Endodermal cell (in vitro differentiated cells): ENCODE measurements at regions not wholly inside any gene's neighbourhood (a gene's known extent, or its start where the extent isn't known, plus 50 kb on each side); places are given as distances from the start of the nearest gene placed in this dataset.
"Not testable (repeated sequence)": the region's sequence is repeated elsewhere in the genome, so short reads cannot be mapped to it uniquely, and the experiment has no call there.

Experiments used
- DNase-seq: peaks from one replicate; pipeline ENCODE4 v3.0.0-alpha.2; 2017
- H3K27ac ChIP-seq: 2 replicates; pipeline ENCODE4 v1.5.1; 2013; ENCODE audit warnings: mild to moderate bottlenecking, low read depth, low read length, moderate library complexity
- H3K27me3 ChIP-seq: 2 replicates; pipeline ENCODE4 v1.6.1; 2013; ENCODE audit warnings: mild to moderate bottlenecking, low read length, moderate library complexity; ENCODE audit not compliant: insufficient read depth, control insufficient read depth, poor library complexity, severe bottlenecking
- H3K36me3 ChIP-seq: 2 replicates; pipeline ENCODE4 v1.7.0; 2013; ENCODE audit warnings: mild to moderate bottlenecking, low read length, moderate library complexity; ENCODE audit not compliant: control insufficient read depth, insufficient read depth
- H3K4me1 ChIP-seq: one replicate; pipeline ENCODE4 v1.7.0; 2013; ENCODE audit warnings: low read length; ENCODE audit not compliant: control insufficient read depth, insufficient read depth
- H3K4me3 ChIP-seq: 2 replicates; pipeline ENCODE4 v1.5.1; 2013; ENCODE audit warnings: mild to moderate bottlenecking, low read length, moderate library complexity
- H3K9ac ChIP-seq: 2 replicates; pipeline ENCODE4 v1.6.1; 2013; ENCODE audit warnings: mild to moderate bottlenecking, low read length, moderate library complexity; ENCODE audit not compliant: poor library complexity, severe bottlenecking; ENCODE audit errors: extremely low read depth
- H3K9me3 ChIP-seq: 2 replicates; pipeline ENCODE4 v1.6.1; 2013; ENCODE audit warnings: mild to moderate bottlenecking, low read length, moderate library complexity; ENCODE audit not compliant: control insufficient read depth
- H3K27ac Mint-ChIP-seq: 2 replicates; pipeline ENCODE4 v1.8.0; 2020; ENCODE audit warnings: mixed read lengths
- H3K27me3 Mint-ChIP-seq: 2 replicates; pipeline ENCODE4 v1.8.0; 2021; ENCODE audit warnings: mild to moderate bottlenecking, mixed read lengths; ENCODE audit not compliant: insufficient read depth
- H3K36me3 Mint-ChIP-seq: 2 replicates; pipeline ENCODE4 v1.8.0; 2020; ENCODE audit warnings: low read depth, mixed read lengths
- H3K4me1 Mint-ChIP-seq: 2 replicates; pipeline ENCODE4 v1.8.0; 2020; ENCODE audit warnings: mixed read lengths
- H3K4me3 Mint-ChIP-seq: 2 replicates; pipeline ENCODE4 v1.8.0; 2020; ENCODE audit warnings: mild to moderate bottlenecking, moderate library complexity, mixed read lengths
- H3K9me3 Mint-ChIP-seq: 2 replicates; pipeline ENCODE4 v1.8.0; 2020; ENCODE audit warnings: mild to moderate bottlenecking, mixed read lengths
- WGBS, 2 experiments: methylation state at CpG; one replicate each; pipeline versions ENCODE4 v1.1.5 to v1.1.7; 2013; ENCODE audit warnings: missing lambda C conversion rate in 2 of 2, mixed read lengths in 1 of 2; ENCODE audit not compliant: insufficient coverage in 1 of 2, insufficient read length in 1 of 2; 5-methylcytosine and 5-hydroxymethylcytosine counted together
- TF ChIP-seq, protein P1 (sequence below): fragments of 200-600 bp; sonication (generic); conservative IDR thresholded peaks from 2 replicates; pipeline ENCODE4 v1.5.0; 2021; ENCODE audit warnings: antibody characterized with exemption, mild to moderate bottlenecking

DNA sequence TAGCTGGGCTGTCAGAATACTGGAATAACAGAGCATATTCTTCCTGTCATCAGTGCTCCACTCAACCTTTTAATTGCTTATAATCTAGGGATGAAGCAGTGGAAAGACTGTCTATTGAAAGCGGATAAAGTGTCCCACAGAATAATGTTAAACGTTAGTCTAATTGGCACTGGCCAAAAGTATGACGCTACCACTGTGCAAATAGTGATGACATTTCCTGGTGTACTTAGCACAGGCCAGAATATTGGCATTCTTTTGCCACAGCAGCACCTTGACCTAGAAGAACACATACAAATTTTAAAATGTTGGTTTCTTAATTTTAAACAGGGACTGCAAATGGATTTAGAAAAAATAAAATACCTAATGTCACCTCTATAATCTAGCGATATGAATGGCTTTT lies 635.2 kb upstream of the SPANXN1 start:
- H3K4me3 Mint-ChIP-seq: no peak overlapping the region
- TF ChIP-seq, protein P1, sequence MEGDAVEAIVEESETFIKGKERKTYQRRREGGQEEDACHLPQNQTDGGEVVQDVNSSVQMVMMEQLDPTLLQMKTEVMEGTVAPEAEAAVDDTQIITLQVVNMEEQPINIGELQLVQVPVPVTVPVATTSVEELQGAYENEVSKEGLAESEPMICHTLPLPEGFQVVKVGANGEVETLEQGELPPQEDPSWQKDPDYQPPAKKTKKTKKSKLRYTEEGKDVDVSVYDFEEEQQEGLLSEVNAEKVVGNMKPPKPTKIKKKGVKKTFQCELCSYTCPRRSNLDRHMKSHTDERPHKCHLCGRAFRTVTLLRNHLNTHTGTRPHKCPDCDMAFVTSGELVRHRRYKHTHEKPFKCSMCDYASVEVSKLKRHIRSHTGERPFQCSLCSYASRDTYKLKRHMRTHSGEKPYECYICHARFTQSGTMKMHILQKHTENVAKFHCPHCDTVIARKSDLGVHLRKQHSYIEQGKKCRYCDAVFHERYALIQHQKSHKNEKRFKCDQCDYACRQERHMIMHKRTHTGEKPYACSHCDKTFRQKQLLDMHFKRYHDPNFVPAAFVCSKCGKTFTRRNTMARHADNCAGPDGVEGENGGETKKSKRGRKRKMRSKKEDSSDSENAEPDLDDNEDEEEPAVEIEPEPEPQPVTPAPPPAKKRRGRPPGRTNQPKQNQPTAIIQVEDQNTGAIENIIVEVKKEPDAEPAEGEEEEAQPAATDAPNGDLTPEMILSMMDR: no peak
- no peak overlapping the region for H3K27ac Mint-ChIP-seq
- no peaks in the 10 kb centered on the region for H3K36me3 Mint-ChIP-seq
- no peaks in the 10 kb centered on the region for H3K27me3 Mint-ChIP-seq
- Histone ChIP-seq H3K9ac (no peak overlapping the region), H3K27ac (no peak overlapping the region), H3K4me3 (no peak overlapping the region), H3K9me3 (peaks cover 37% of the 10 kb centered on the region), H3K36me3 (no peaks in the 10 kb centered on the region), H3K4me1 (no peaks in the 10 kb centered on the region), H3K27me3 (no peaks in the 10 kb centered on the region)
- no peak for DNase-seq
- H3K4me1 Mint-ChIP-seq: no peaks in the 10 kb centered on the region
- H3K9me3 Mint-ChIP-seq: peaks cover 40% of the 10 kb centered on the region
- 93% methylated on average over 3 of the region's 4 CpGs; no CpG with 5 or more reads in 1 of the 2 experiments for WGBS, 2 experiments

DNA sequence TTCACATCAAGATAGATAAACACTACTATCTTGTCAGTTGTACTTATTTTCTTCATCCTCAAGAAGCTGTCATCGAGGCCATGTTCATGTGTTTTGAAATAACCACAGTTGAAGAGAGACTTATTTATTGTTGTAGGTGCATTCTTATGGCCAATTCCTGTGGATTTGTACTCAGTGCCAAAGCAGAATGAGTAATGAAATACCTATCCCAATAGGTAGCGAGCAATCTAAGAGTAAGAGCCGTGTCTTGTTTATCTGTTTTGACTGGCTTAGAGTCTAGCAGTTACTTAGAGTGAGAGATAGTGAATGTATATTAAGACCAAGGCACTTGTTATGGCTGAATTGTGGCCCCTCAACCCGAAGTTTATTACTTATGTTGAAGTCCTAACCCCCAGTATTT lies 631.0 kb upstream of the SPANXN1 start:
- Mint-ChIP-seq H3K9me3 (peaks cover 62% of the 10 kb centered on the region), H3K4me3 (no peak overlapping the region)
- TF ChIP-seq, protein P1: no peak

DNA sequence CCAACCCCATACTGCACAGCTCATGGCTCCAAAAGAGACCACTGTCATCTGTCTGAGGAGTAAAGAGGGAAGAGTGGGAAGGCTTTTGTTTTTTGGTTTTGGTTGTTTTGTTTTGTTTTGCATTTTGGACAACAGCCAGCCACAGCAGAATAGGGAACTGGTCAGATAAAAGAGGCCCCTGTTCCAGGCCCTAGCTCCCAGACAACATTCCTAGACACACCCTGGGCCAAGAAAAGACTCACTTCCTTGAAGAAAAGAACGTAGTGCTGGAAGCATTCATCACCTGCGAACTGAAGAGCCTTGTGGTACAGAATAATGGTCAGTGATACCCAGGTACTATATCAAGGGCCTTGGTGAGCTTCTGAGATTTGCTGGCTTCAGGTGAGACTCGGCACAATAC lies 619.4 kb upstream of the SPANXN1 start:
- H3K36me3 Mint-ChIP-seq: no peaks in the 10 kb centered on the region
- TF ChIP-seq, protein P1: no peak
- Histone ChIP-seq H3K27ac (no peak overlapping the region), H3K4me3 (no peak overlapping the region), H3K9ac (no peak overlapping the region), H3K27me3 (no peaks in the 10 kb centered on the region), H3K9me3 (peaks cover 28% of the 10 kb centered on the region), H3K36me3 (no peaks in the 10 kb centered on the region), H3K4me1 (no peaks in the 10 kb centered on the region)
- no peaks in the 10 kb centered on the region for H3K27me3 Mint-ChIP-seq
- no peak overlapping the region for H3K27ac Mint-ChIP-seq
- no peaks in the 10 kb centered on the region for H3K4me1 Mint-ChIP-seq
- DNase-seq: no peak
- peaks cover 33% of the 10 kb centered on the region for H3K9me3 Mint-ChIP-seq
- 70% methylated on average over 3 of the region's 3 CpGs; no CpG with 5 or more reads in 1 of the 2 experiments for WGBS, 2 experiments
- no peak overlapping the region for H3K4me3 Mint-ChIP-seq

More for the DNA sequence above, 631.0 kb upstream of the SPANXN1 start:
- Mint-ChIP-seq H3K4me1 (no peaks in the 10 kb centered on the region), H3K36me3 (no peaks in the 10 kb centered on the region), H3K27ac (no peak overlapping the region), H3K27me3 (no peaks in the 10 kb centered on the region)
- no peak for DNase-seq
- Histone ChIP-seq H3K4me1 (no peaks in the 10 kb centered on the region), H3K36me3 (no peaks in the 10 kb centered on the region), H3K27me3 (no peaks in the 10 kb centered on the region), H3K9ac (no peak overlapping the region), H3K9me3 (peaks cover 33% of the 10 kb centered on the region), H3K27ac (no peak overlapping the region), H3K4me3 (no peak overlapping the region)
- 57% methylated on average over 4 of the region's 4 CpGs; no CpG with 5 or more reads in 1 of the 2 experiments for WGBS, 2 experiments

DNA sequence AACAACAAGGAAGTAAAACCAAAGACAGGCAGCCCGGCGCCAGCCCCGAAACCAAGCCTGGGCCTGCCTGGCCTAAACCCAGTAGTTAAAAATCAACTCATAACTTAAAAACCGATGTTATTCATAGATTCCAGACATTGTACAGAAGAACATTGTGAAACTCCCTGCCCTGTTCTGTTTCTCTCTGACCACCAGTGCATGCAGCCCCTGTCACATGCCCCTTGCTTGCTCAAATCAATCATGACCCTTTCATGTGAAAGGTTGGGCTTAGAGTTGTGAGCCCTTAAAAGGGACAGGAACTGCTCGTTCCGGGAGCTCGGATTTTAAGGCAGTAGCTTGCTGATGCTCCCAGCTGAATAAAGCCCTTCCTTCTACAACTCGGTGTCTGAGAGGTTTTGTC lies 612.9 kb upstream of the SPANXN1 start:
- 67% methylated on average over 3 of the region's 8 CpGs; no CpG with 5 or more reads in 1 of the 2 experiments for WGBS, 2 experiments
- H3K36me3 ChIP-seq, H3K4me1 Mint-ChIP-seq, H3K36me3 Mint-ChIP-seq, H3K27me3 Mint-ChIP-seq, H3K27me3 ChIP-seq, H3K4me1 ChIP-seq, DNase-seq, H3K27ac Mint-ChIP-seq, H3K4me3 Mint-ChIP-seq, H3K4me3 ChIP-seq, H3K27ac ChIP-seq, H3K9ac ChIP-seq: not testable (repeated sequence)
- H3K9me3 ChIP-seq: peaks cover 22% of the 10 kb centered on the region
- H3K9me3 Mint-ChIP-seq: peaks cover 37% of the 10 kb centered on the region
